PC-9 (cell line): ENCODE measurements at regions not wholly inside any gene's neighbourhood (a gene's known extent, or its start where the extent isn't known, plus 50 kb on each side); places are given as distances from the start of the nearest gene placed in this dataset.
"Not testable (repeated sequence)": the region's sequence is repeated elsewhere in the genome, so short reads cannot be mapped to it uniquely, and the experiment has no call there.

Source experiments
- BruUV-seq: library from RNA; stranded (reverse); fragments of 400-500 nt; replicated peaks from 2 replicates; lab custom pipeline; 2021; lab: Mats Ljungman, UMichigan
- CTCF ChIA-PET: fragments of 300-600 bp; sonication (Branson Sonifier 250); formaldehyde crosslinking; loops from one replicate; lab custom pipeline; 2022; ENCODE audit warnings: antibody characterized with exemption; lab: Charles Lee
- POLR2A ChIA-PET: fragments of 300-600 bp; sonication (Branson Sonifier 250); formaldehyde crosslinking; loops from one replicate; lab custom pipeline; 2022; ENCODE audit warnings: antibody characterized with exemption; ENCODE audit not compliant: unreplicated experiment; lab: Charles Lee
- DNase-seq, 2 experiments: peaks; one replicate each; pipeline versions ENCODE4 v3.0.0 to v3.0.0-alpha.2; 2015 to 2022; ENCODE audit warnings: mixed read lengths in 1 of 2
- H2AFZ ChIP-seq: fragments of 200-600 bp; sonication (generic); 2 replicates; pipeline ENCODE4 v1.8.1; 2017; ENCODE audit warnings: antibody characterized with exemption
- H3F3A ChIP-seq: fragments of 200-600 bp; sonication (generic); 2 replicates; pipeline ENCODE4 v1.8.1; 2017; ENCODE audit warnings: antibody characterized with exemption, mild to moderate bottlenecking, low read depth; ENCODE audit not compliant: insufficient read depth
- H3K27ac ChIP-seq: fragments of 200-600 bp; sonication (generic); 2 replicates; pipeline ENCODE4 v1.6.1; 2016; ENCODE audit warnings: mixed run types
- H3K27me3 ChIP-seq: fragments of 200-600 bp; sonication (generic); 2 replicates; pipeline ENCODE4 v1.6.1; 2016; ENCODE audit warnings: low read depth, mixed run types; ENCODE audit not compliant: insufficient read depth
- H3K36me3 ChIP-seq: fragments of 200-600 bp; sonication (generic); 2 replicates; pipeline ENCODE4 v1.6.1; 2016; ENCODE audit warnings: low read depth, mixed run types
- H3K4me1 ChIP-seq: fragments of 200-600 bp; sonication (generic); replicated peaks from 2 replicates; pipeline ENCODE4 v1.6.1; 2016; ENCODE audit warnings: mixed run types; ENCODE audit not compliant: insufficient read depth
- H3K4me2 ChIP-seq: fragments of 200-600 bp; sonication (generic); 2 replicates; pipeline ENCODE4 v1.6.1; 2017; ENCODE audit warnings: mixed run types
- H3K4me3 ChIP-seq: fragments of 200-600 bp; sonication (generic); 2 replicates; pipeline ENCODE4 v1.6.1; 2016; ENCODE audit warnings: mixed run types
- H3K79me2 ChIP-seq: fragments of 200-600 bp; sonication (generic); 2 replicates; pipeline ENCODE4 v1.6.1; 2017; ENCODE audit warnings: low read depth, mixed run types
- H3K9me2 ChIP-seq: fragments of 200-600 bp; sonication (generic); 2 replicates; pipeline ENCODE4 v1.8.1; 2017; ENCODE audit warnings: mild to moderate bottlenecking; ENCODE audit not compliant: insufficient read depth
- H3K9me3 ChIP-seq: fragments of 200-600 bp; sonication (generic); 2 replicates; pipeline ENCODE4 v1.8.1; 2016; ENCODE audit warnings: low read depth; ENCODE audit not compliant: insufficient read depth
- H4K20me1 ChIP-seq: fragments of 200-600 bp; sonication (generic); 2 replicates; pipeline ENCODE4 v1.8.1; 2017; ENCODE audit not compliant: insufficient read depth
- EZH2 ChIP-seq: fragments of 200-600 bp; sonication (generic); IDR thresholded peaks from 2 replicates; pipeline ENCODE4 v1.8.0; 2017; ENCODE audit warnings: antibody characterized with exemption, low read depth
- intact Hi-C: fragments of 100-400 bp; cut with micrococcal nuclease; formaldehyde crosslinking; loops from one replicate; pipeline ENCODE4 v1.10.0; 2022; ENCODE audit not compliant: unreplicated experiment
- TF ChIP-seq, protein P1 (sequence below): fragments of 200-600 bp; sonication (generic); conservative IDR thresholded peaks from 2 replicates; pipeline ENCODE4 v1.6.1; 2017; ENCODE audit warnings: mixed run types, antibody characterized with exemption, mild to moderate bottlenecking, moderate library complexity

DNA sequence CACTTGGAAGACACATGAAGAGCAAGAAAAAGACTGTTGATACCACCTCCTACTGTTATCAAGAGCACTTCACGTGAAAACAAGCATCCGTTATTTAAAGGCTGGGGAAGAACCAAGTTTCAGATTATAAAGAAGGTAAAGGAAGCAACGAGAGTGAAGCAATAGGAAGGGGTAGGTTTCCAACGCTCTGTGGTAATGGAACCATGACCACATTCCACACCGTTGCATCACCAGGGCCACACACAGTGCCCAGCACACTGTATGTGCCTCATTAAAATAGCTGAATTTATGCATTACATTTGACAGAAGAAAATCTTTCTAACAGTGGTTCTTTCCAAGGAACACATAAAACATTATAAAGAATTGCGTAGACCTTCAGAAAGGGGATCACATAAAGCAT is 435.8 kb downstream of the MRPL39 start:
- ChIA-PET POLR2A (no interaction called here), CTCF (no interaction called here)
- H3K79me2 ChIP-seq: no peaks in the 10 kb centered on the region
- no peaks in the 10 kb centered on the region for H3K4me1 ChIP-seq
- no peak overlapping the region for H3K4me2 ChIP-seq
- no peak overlapping the region for H2AFZ ChIP-seq
- no peak overlapping the region for H3K4me3 ChIP-seq
- no peak overlapping the region for H3K27ac ChIP-seq
- intact Hi-C loops: no loop called here
- no peak for TF ChIP-seq EZH2
- TF ChIP-seq, protein P1, sequence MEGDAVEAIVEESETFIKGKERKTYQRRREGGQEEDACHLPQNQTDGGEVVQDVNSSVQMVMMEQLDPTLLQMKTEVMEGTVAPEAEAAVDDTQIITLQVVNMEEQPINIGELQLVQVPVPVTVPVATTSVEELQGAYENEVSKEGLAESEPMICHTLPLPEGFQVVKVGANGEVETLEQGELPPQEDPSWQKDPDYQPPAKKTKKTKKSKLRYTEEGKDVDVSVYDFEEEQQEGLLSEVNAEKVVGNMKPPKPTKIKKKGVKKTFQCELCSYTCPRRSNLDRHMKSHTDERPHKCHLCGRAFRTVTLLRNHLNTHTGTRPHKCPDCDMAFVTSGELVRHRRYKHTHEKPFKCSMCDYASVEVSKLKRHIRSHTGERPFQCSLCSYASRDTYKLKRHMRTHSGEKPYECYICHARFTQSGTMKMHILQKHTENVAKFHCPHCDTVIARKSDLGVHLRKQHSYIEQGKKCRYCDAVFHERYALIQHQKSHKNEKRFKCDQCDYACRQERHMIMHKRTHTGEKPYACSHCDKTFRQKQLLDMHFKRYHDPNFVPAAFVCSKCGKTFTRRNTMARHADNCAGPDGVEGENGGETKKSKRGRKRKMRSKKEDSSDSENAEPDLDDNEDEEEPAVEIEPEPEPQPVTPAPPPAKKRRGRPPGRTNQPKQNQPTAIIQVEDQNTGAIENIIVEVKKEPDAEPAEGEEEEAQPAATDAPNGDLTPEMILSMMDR: no peak
- no peaks in the 10 kb centered on the region for H3K27me3 ChIP-seq
- DNase-seq: no peak
- H3K9me3 ChIP-seq: no peaks in the 10 kb centered on the region
- no TSS peak for BruUV-seq
- no peaks in the 10 kb centered on the region for H3F3A ChIP-seq
- H3K9me2 ChIP-seq: no peaks in the 10 kb centered on the region
- H4K20me1 ChIP-seq: no peaks in the 10 kb centered on the region
- no peaks in the 10 kb centered on the region for H3K36me3 ChIP-seq

DNA sequence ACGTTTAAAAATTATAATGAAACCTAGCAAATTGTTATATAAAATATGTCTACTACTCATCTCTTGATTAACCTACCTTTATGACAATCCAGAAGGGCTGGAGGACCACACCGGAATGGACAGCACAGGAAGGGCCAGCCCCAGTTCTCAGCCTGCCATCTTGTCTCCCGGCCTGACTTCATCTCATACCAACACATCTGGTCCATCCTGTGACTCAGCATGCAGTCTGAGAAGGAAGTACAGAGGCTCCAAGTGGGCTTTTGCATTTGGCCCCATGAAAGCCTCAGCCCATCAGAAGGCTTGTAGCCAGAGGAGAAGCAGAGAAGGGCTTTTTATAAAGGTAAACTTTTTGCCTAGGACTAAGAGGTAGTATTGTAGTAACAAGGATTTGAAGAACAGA is 436.6 kb downstream of the MRPL39 start:
- H3K36me3 ChIP-seq: no peaks in the 10 kb centered on the region
- no TSS peak for BruUV-seq

DNA sequence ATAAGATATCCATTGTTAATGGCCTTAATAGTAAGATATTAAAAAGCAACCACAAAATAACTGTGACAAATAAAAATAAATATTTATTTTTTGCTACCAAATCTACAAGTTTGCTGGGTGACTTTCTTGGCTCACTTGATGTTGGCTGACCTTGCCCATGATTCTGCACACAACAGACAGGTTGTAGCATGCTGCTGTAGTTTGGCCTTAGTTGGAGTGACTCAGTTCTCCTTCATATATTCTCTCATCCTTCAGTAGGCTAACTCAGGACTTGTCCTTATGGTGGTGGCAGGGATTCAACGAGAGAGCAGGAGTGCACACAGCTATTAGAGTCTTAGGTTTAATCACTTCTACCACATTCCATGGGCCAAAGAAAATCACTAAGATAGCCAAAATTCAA is 437.9 kb downstream of the MRPL39 start:
- POLR2A ChIA-PET: no interaction called here
- BruUV-seq: no TSS peak
- TF ChIP-seq, protein P1: no peak
- no peak for TF ChIP-seq EZH2
- H3K4me1 ChIP-seq: no peaks in the 10 kb centered on the region
- CTCF ChIA-PET: no interaction called here
- no peak overlapping the region for H3K27ac ChIP-seq
- intact Hi-C loops: no loop called here
- H3K9me2 ChIP-seq: no peaks in the 10 kb centered on the region
- no peaks in the 10 kb centered on the region for H3K36me3 ChIP-seq
- H3K79me2 ChIP-seq: no peaks in the 10 kb centered on the region
- H3K4me3 ChIP-seq: no peak overlapping the region
- no peak overlapping the region for H2AFZ ChIP-seq
- no peaks in the 10 kb centered on the region for H3F3A ChIP-seq
- no peaks in the 10 kb centered on the region for H4K20me1 ChIP-seq
- H3K4me2 ChIP-seq: no peak overlapping the region
- DNase-seq: no peak
- H3K27me3 ChIP-seq: no peaks in the 10 kb centered on the region
- no peaks in the 10 kb centered on the region for H3K9me3 ChIP-seq

More for the DNA sequence above, 436.6 kb downstream of the MRPL39 start:
- ChIA-PET CTCF (no interaction called here), POLR2A (no interaction called here)
- H3K9me2 ChIP-seq: no peaks in the 10 kb centered on the region
- H3K4me3 ChIP-seq: no peak overlapping the region
- no peaks in the 10 kb centered on the region for H3F3A ChIP-seq
- no peaks in the 10 kb centered on the region for H3K79me2 ChIP-seq
- intact Hi-C loops: no loop called here
- no peak overlapping the region for H3K27ac ChIP-seq
- H3K4me1 ChIP-seq: no peaks in the 10 kb centered on the region
- no peak for DNase-seq
- H3K4me2 ChIP-seq: no peak overlapping the region
- H4K20me1 ChIP-seq: no peaks in the 10 kb centered on the region
- no peak overlapping the region for H2AFZ ChIP-seq
- H3K9me3 ChIP-seq: no peaks in the 10 kb centered on the region
- TF ChIP-seq, protein P1: no peak
- TF ChIP-seq EZH2: no peak
- no peaks in the 10 kb centered on the region for H3K27me3 ChIP-seq

DNA sequence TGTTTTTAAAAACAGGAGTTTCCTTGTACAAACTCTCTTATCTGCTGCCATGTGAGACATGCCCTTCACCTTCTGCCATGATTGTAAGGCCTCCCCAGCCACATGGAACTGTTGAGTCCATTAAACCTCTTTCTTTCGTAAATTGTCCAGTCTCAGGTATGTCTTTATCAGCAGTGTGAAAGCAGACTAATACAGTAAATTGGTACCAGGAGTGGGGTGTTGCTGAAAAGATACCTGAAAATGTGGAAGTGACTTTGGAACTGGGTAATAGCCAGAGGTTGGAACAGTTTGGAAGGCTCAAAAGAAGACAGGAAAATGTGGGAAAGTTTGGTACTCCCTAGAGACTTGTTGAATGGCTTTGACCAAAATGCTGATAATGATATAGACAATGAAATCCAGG is 440.4 kb downstream of the MRPL39 start:
- H4K20me1 ChIP-seq, H3K27me3 ChIP-seq, H3K79me2 ChIP-seq, intact Hi-C loops, CTCF ChIA-PET, BruUV-seq, H3K27ac ChIP-seq, POLR2A ChIA-PET, H3K4me3 ChIP-seq, H3F3A ChIP-seq, H3K4me1 ChIP-seq, H3K9me2 ChIP-seq, H2AFZ ChIP-seq, H3K36me3 ChIP-seq, H3K4me2 ChIP-seq, DNase-seq, H3K9me3 ChIP-seq: not testable (repeated sequence)
